ENCODE measurements at regions not wholly inside any gene's neighbourhood (a gene's known extent, or its start where the extent isn't known, plus 50 kb on each side); places are given as distances from the start of the nearest gene placed in this dataset.
A peak's percentile ranks its signal among the peaks of the same experiment; 100 is the strongest.
"Not testable (repeated sequence)": the region's sequence is repeated elsewhere in the genome, so short reads cannot be mapped to it uniquely, and the experiment has no call there.

DNA sequence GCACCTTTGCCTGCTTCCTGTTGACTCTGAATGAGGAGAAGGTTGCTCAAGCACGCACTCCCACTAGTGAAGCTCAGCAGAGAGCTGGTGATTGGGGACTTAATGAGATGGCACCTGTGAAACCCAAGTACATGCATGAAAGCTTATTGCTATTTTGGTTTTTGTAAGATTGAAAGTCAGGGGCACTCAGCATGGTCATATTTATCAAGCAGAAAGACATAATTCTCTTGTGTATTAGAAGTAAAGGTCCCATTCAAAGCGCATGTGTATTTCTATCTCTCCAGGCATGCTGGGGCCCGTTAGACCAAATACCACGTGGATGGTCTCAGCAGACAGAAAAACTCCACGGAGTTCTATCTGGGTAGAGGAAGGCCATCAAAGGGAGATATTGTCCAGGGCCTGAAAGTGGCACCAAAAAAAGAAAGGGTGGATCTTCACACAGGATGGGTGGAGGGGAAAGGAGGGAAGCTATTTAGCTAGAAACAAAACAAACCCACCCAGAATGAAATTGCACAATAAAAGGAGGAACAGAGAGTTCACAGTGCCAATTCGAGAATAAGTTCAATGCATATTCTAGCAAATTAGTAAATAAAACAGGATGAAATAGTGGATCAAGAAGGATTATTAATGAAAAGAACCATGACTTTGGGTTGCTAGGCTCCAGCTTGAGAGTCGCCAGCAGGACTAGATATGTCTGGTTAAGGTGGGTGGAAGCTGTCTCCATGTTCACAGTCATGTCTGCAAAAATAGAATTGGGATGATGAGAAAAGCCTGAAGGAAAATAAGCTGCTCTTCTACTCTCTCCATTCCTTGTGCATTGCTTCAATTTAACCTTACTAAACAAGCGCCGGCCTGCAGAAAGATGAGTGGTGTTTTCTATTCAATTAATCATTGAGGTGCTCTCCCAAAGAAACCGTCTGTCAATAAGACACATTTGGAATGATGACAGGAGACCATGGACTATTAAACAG lies 224.9 kb upstream of the DTNBP1 start:
- Histone ChIP-seq H3K4me3 (ENCODE audit: low read depth in 1 of 2, low read length in 2 of 2) (no peak overlapping the region), H3K27ac (ENCODE audit: low read depth in 2 of 2, low read length in 1 of 2) (peak overlapping the region; percentile 1 to 51), H3K4me1 (ENCODE audit: control insufficient read depth in 2 of 2, insufficient read depth in 2 of 2, low read length in 1 of 2) (no peaks in the 10 kb centered on the region), H3K27me3 (ENCODE audit: control insufficient read depth in 1 of 2, insufficient read depth in 2 of 2, low read length in 2 of 2) (no peaks in the 10 kb centered on the region), H3K9me3 (ENCODE audit: control insufficient read depth in 2 of 2, insufficient read depth in 1 of 2, low read depth in 1 of 2, low read length in 1 of 2) (no peaks in the 10 kb centered on the region), H3K36me3 (ENCODE audit: control insufficient read depth in 2 of 2, insufficient read depth in 2 of 2, low read length in 1 of 2) (no peaks in the 10 kb centered on the region)
- 48 to 58% methylated on average over 10 of the region's 10 CpGs for WGBS, 2 donors

DNA sequence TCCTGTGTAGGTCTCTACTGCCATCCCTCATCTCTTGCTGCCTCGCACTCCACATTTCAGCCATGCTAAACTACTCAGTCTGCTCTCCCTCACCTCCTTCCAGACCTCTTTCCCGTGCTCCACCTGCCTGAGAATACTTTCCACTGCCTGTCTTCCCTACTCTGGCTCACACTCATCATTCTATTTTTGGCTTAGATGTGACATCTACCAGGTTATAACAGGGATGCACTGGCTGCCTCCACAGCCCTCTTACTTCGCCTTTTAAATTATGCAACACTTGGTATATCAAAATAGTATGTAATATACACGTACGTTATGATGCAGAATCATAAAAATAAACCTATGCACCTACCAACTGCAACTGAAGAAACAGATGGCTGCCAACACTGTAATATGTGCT lies 222.8 kb upstream of the DTNBP1 start:
- no peaks in the 10 kb centered on the region for H3K9me3 ChIP-seq (ENCODE audit: control insufficient read depth in 2 of 2, insufficient read depth in 1 of 2, low read depth in 1 of 2, low read length in 1 of 2)
- no peak overlapping the region for H3K4me3 ChIP-seq (ENCODE audit: low read depth in 1 of 2, low read length in 2 of 2)
- WGBS, 2 donors: 80 to 87% methylated on average over 5 of the region's 5 CpGs
- no peaks in the 10 kb centered on the region for H3K4me1 ChIP-seq (ENCODE audit: control insufficient read depth in 2 of 2, insufficient read depth in 2 of 2, low read length in 1 of 2)
- H3K36me3 ChIP-seq (ENCODE audit: control insufficient read depth in 2 of 2, insufficient read depth in 2 of 2, low read length in 1 of 2): no peaks in the 10 kb centered on the region
- no peak overlapping the region for H3K27ac ChIP-seq (ENCODE audit: low read depth in 2 of 2, low read length in 1 of 2)
- no peaks in the 10 kb centered on the region for H3K27me3 ChIP-seq (ENCODE audit: control insufficient read depth in 1 of 2, insufficient read depth in 2 of 2, low read length in 2 of 2)

DNA sequence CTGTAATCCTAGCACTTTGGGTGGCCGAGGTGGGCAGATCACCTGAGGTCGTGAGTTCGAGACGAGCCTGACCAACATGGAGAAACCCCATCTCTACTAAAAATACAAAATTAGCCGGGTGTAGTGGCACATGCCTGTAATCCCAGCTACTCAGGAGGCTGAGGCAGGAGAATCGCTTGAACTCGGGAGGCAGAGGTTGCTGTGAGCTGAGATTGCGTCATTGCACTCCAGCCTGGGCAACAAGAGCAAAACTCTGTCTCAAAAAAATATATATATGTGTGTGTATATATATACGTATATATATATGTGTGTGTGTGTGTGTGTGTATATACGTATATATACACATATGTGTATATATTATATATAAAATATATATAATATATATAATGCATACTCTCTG lies 220.8 kb upstream of the DTNBP1 start:
- not testable (repeated sequence) for H3K36me3 ChIP-seq (ENCODE audit: control insufficient read depth in 2 of 2, insufficient read depth in 2 of 2, low read length in 1 of 2); H3K9me3 ChIP-seq (ENCODE audit: control insufficient read depth in 2 of 2, insufficient read depth in 1 of 2, low read depth in 1 of 2, low read length in 1 of 2); H3K27ac ChIP-seq (ENCODE audit: low read depth in 2 of 2, low read length in 1 of 2); H3K27me3 ChIP-seq (ENCODE audit: control insufficient read depth in 1 of 2, insufficient read depth in 2 of 2, low read length in 2 of 2); H3K4me1 ChIP-seq (ENCODE audit: control insufficient read depth in 2 of 2, insufficient read depth in 2 of 2, low read length in 1 of 2); H3K4me3 ChIP-seq (ENCODE audit: low read depth in 1 of 2, low read length in 2 of 2)
- 91 to 94% methylated on average over 10 of the region's 10 CpGs for WGBS, 2 donors

DNA sequence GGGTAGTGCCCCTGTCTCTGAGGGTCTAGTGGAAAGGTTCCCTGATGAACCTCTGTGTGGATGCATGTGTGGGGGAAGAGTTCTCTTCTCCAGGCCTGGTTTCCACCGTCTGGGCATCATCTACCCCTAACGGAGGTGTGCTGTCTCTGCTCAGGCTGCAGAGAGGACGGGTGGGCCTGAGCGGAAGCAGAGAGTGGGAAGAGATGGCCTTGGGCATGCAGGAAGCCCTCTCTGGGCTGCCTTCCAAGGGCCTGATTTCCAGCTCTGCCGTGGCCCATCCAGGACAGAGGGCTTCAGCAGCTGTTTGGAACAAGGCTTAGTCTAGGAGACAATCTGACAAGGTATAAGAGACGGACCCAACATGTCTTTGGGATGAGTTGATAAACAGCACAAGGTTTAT lies 220.1 kb upstream of the DTNBP1 start:
- Histone ChIP-seq H3K27me3 (ENCODE audit: control insufficient read depth in 1 of 2, insufficient read depth in 2 of 2, low read length in 2 of 2) (no peaks in the 10 kb centered on the region), H3K4me1 (ENCODE audit: control insufficient read depth in 2 of 2, insufficient read depth in 2 of 2, low read length in 1 of 2) (no peaks in the 10 kb centered on the region), H3K36me3 (ENCODE audit: control insufficient read depth in 2 of 2, insufficient read depth in 2 of 2, low read length in 1 of 2) (no peaks in the 10 kb centered on the region), H3K9me3 (ENCODE audit: control insufficient read depth in 2 of 2, insufficient read depth in 1 of 2, low read depth in 1 of 2, low read length in 1 of 2) (no peaks in the 10 kb centered on the region), H3K27ac (ENCODE audit: low read depth in 2 of 2, low read length in 1 of 2) (no peak overlapping the region), H3K4me3 (ENCODE audit: low read depth in 1 of 2, low read length in 2 of 2) (no peak overlapping the region)
- 70 to 76% methylated on average over 6 of the region's 6 CpGs for WGBS, 2 donors

DNA sequence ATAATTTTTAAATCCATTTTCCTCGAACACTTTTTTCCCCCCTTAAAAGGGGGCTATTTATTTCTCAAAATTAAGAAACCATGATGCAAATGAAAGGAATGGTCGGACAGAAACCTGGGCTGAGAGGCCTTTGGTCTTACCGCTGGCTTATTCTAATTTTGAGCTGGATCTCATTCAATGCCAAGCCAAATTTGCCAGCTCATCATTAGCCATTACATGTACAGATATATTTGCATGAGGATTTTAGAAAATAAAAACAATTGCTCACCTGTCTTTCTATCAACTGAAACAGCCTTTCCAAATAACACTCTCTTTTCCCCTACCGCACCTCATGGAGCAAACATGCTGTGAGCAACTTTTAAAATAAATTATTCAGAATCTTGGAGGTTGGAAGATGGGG lies 219.5 kb upstream of the DTNBP1 start:
- Histone ChIP-seq H3K4me3 (ENCODE audit: low read depth in 1 of 2, low read length in 2 of 2) (no peak overlapping the region), H3K4me1 (ENCODE audit: control insufficient read depth in 2 of 2, insufficient read depth in 2 of 2, low read length in 1 of 2) (no peaks in the 10 kb centered on the region), H3K27me3 (ENCODE audit: control insufficient read depth in 1 of 2, insufficient read depth in 2 of 2, low read length in 2 of 2) (no peaks in the 10 kb centered on the region), H3K36me3 (ENCODE audit: control insufficient read depth in 2 of 2, insufficient read depth in 2 of 2, low read length in 1 of 2) (no peaks in the 10 kb centered on the region), H3K27ac (ENCODE audit: low read depth in 2 of 2, low read length in 1 of 2) (no peak overlapping the region), H3K9me3 (ENCODE audit: control insufficient read depth in 2 of 2, insufficient read depth in 1 of 2, low read depth in 1 of 2, low read length in 1 of 2) (no peaks in the 10 kb centered on the region)
- 58 to 73% methylated on average over 4 of the region's 4 CpGs for WGBS, 2 donors

DNA sequence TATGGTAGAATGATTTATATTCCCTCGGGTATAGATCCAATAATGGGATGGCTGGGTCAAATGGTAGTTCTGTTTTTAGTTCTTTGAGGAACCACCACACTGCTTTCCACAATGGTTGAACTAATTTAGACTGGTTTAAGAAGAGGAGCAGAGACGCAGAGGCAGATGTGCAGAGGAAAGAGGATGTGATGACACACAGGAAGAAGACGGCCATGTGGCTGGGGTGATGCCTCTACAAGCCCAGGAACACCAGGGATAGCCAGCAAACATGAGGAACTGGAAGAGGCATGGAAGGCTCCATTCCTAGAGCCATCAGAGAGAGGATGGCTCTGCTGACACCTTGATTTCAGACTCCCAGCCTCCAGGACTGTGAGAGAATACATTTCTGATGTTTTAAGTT lies 218.3 kb upstream of the DTNBP1 start:
- H3K4me3 ChIP-seq (ENCODE audit: low read depth in 1 of 2, low read length in 2 of 2): no peak overlapping the region
- no peaks in the 10 kb centered on the region for H3K27me3 ChIP-seq (ENCODE audit: control insufficient read depth in 1 of 2, insufficient read depth in 2 of 2, low read length in 2 of 2)
- 75 to 77% methylated on average over 3 of the region's 3 CpGs for WGBS, 2 donors

DNA sequence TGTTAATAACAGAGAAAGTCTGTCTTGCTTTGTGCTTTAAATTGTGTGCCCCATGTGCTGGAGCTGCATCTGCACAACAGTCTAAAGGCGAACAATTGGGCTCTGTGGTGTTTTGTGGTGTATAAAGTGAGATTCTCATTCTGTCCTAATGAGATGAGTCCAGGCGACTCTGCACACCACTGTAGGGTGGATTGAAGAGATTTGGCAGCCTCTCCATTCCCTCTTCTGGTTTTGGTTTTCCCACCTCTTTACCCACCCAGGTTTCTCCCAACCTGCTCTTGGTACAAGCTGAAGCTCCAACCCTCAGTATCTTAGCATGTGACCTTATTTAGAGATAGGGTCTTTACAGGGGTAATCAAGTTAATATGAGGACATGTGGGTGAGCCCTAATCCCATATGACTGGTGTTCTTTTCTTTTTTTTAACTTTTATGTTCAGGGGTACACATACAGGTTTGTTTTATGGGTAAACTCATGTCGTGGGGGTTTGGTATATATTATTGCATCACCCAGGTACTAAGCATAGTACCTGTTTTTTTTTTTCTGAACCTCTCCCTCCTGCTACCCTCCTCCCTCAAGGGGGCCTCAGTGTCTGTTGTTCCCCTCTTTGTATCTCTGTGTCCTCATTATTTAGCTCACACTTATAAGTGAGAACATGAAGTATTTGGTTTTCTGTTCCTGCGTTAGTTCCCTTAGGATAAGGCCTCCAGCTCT lies 217.6 kb upstream of the DTNBP1 start:
- Histone ChIP-seq H3K36me3 (ENCODE audit: control insufficient read depth in 2 of 2, insufficient read depth in 2 of 2, low read length in 1 of 2) (no peaks in the 10 kb centered on the region), H3K27ac (ENCODE audit: low read depth in 2 of 2, low read length in 1 of 2) (no peak overlapping the region), H3K9me3 (ENCODE audit: control insufficient read depth in 2 of 2, insufficient read depth in 1 of 2, low read depth in 1 of 2, low read length in 1 of 2) (no peaks in the 10 kb centered on the region), H3K4me1 (ENCODE audit: control insufficient read depth in 2 of 2, insufficient read depth in 2 of 2, low read length in 1 of 2) (no peaks in the 10 kb centered on the region), H3K27me3 (ENCODE audit: control insufficient read depth in 1 of 2, insufficient read depth in 2 of 2, low read length in 2 of 2) (no peaks in the 10 kb centered on the region), H3K4me3 (ENCODE audit: low read depth in 1 of 2, low read length in 2 of 2) (no peak overlapping the region)
- 83 to 84% methylated on average over 4 of the region's 4 CpGs for WGBS, 2 donors

More for the DNA sequence above, 218.3 kb upstream of the DTNBP1 start:
- Histone ChIP-seq H3K36me3 (ENCODE audit: control insufficient read depth in 2 of 2, insufficient read depth in 2 of 2, low read length in 1 of 2) (no peaks in the 10 kb centered on the region), H3K4me1 (ENCODE audit: control insufficient read depth in 2 of 2, insufficient read depth in 2 of 2, low read length in 1 of 2) (no peaks in the 10 kb centered on the region), H3K9me3 (ENCODE audit: control insufficient read depth in 2 of 2, insufficient read depth in 1 of 2, low read depth in 1 of 2, low read length in 1 of 2) (no peaks in the 10 kb centered on the region), H3K27ac (ENCODE audit: low read depth in 2 of 2, low read length in 1 of 2) (no peak overlapping the region)

DNA sequence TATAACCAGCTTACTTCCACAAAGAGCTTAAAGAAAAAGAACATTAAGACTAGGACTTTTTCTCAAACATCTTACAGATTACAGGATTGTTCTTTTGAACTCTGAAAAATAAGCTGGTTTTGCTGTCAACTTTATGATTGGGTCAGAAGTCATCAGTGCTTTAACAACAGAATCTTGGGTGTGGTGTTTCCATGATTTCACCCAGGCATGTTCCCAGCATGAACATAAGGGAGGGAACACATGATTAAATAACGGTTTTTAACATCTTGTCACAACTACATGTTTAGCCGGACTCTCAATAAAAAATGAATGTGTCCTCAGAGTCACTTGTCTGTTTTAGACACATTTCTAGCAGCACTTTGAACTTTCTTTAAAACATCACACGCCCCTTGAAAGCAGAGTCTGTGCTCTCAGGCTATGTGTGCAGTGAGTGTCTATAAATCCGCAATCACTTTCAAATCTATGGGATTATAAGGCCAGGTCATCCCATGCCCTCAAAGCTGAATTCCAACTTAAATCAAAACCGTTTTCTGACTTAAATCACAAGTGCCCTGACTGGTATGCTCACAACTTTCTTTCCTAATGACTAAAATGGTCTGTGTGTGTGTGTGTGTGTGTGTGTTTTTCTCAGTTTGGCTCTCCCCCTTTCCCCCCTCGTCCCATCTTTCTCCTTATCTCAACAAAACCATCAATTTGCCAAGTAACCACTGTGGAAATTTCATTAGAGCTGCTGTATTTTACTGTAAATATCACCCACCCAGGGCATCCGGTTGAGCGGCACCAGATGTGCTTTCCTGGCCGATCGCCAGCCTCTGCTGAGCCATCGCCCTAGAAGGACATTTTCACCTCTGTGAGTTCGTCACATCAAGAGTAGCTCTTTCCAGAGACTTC lies 216.8 kb upstream of the DTNBP1 start:
- Histone ChIP-seq H3K27me3 (ENCODE audit: control insufficient read depth in 1 of 2, insufficient read depth in 2 of 2, low read length in 2 of 2) (no peaks in the 10 kb centered on the region), H3K4me1 (ENCODE audit: control insufficient read depth in 2 of 2, insufficient read depth in 2 of 2, low read length in 1 of 2) (no peaks in the 10 kb centered on the region), H3K4me3 (ENCODE audit: low read depth in 1 of 2, low read length in 2 of 2) (no peak overlapping the region), H3K36me3 (ENCODE audit: control insufficient read depth in 2 of 2, insufficient read depth in 2 of 2, low read length in 1 of 2) (no peaks in the 10 kb centered on the region), H3K27ac (ENCODE audit: low read depth in 2 of 2, low read length in 1 of 2) (no peak overlapping the region), H3K9me3 (ENCODE audit: control insufficient read depth in 2 of 2, insufficient read depth in 1 of 2, low read depth in 1 of 2, low read length in 1 of 2) (no peaks in the 10 kb centered on the region)
- 30% methylated on average over 12 of the region's 12 CpGs for WGBS, 2 donors

DNA sequence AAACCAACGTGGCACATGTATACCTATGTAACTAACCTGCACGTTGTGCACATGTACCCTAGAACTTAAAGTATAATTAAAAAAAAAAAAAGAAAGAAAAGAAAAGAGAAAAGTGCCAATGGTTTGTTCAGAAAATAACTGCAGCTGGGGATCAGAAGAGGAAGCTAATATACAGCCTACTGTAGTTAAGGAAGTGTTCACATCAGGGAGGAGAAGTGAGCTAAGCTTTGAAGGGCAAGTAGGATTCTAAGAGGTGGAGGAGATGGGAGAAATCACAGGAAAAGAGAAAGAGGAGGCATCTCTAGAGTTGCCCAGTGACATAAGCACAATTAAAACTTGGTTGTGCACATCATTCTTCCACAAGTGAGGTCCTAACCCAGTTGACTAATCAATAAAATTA lies 214.4 kb upstream of the DTNBP1 start:
- Histone ChIP-seq H3K27ac (ENCODE audit: low read depth in 2 of 2, low read length in 1 of 2) (no peak overlapping the region), H3K36me3 (ENCODE audit: control insufficient read depth in 2 of 2, insufficient read depth in 2 of 2, low read length in 1 of 2) (no peaks in the 10 kb centered on the region), H3K4me1 (ENCODE audit: control insufficient read depth in 2 of 2, insufficient read depth in 2 of 2, low read length in 1 of 2) (no peaks in the 10 kb centered on the region), H3K9me3 (ENCODE audit: control insufficient read depth in 2 of 2, insufficient read depth in 1 of 2, low read depth in 1 of 2, low read length in 1 of 2) (peaks cover 0 to 4% of the 10 kb centered on the region in 2 donors), H3K4me3 (ENCODE audit: low read depth in 1 of 2, low read length in 2 of 2) (no peak overlapping the region), H3K27me3 (ENCODE audit: control insufficient read depth in 1 of 2, insufficient read depth in 2 of 2, low read length in 2 of 2) (no peaks in the 10 kb centered on the region)
- WGBS, 2 donors: 82 to 84% methylated on average over 2 of the region's 2 CpGs
